ENCODE measurements at regions not wholly inside any gene's neighbourhood (a gene's known extent, or its start where the extent isn't known, plus 50 kb on each side); places are given as distances from the start of the nearest gene placed in this dataset.

GRCh38 chr22:48669986-48670716 is 1157.5 kb downstream of the BRD1 start:
- no peak for TF ChIP-seq CTCF (IDR thresholded peaks at IDR 0.05; ENCODE audit: low read depth, low read length, poor library complexity, severe bottlenecking)
- H3F3A ChIP-seq (ENCODE audit: control insufficient read depth, insufficient read depth) = no peaks in the 10 kb centered on the region
- peaks cover 21% of the 10 kb centered on the region for H3K9me3 ChIP-seq (ENCODE audit: control insufficient read depth, insufficient read depth, low read length)

GRCh38 chr22:48669226-48669625 is 1158.4 kb downstream of the BRD1 start:
- no peaks in the 10 kb centered on the region for H3K79me2 ChIP-seq (ENCODE audit: control insufficient read depth, low read length)
- H3K36me3 ChIP-seq (ENCODE audit: control insufficient read depth, low read length) = no peaks in the 10 kb centered on the region
- no peak overlapping the region for H3K4me2 ChIP-seq (ENCODE audit: low read length)
- H3K27me3 ChIP-seq (ENCODE audit: control insufficient read depth, low read length) = no peaks in the 10 kb centered on the region
- H3K4me1 ChIP-seq (ENCODE audit: control insufficient read depth, low read length) = no peaks in the 10 kb centered on the region
- peaks cover 21% of the 10 kb centered on the region for H3K9me3 ChIP-seq (ENCODE audit: control insufficient read depth, insufficient read depth, low read length)
- H3K4me3 ChIP-seq (ENCODE audit: low read length) = no peak overlapping the region
- H3F3A ChIP-seq (ENCODE audit: control insufficient read depth, insufficient read depth) = no peaks in the 10 kb centered on the region
- TF ChIP-seq EZH2phosphoT487 (IDR thresholded peaks at IDR 0.05; ENCODE audit: borderline replicate concordance, low read length) = no peak
- no peaks in the 10 kb centered on the region for H4K20me1 ChIP-seq (ENCODE audit: control insufficient read depth, insufficient read depth, low read depth, low read length)
- H3K9me2 ChIP-seq (replicated peaks; ENCODE audit: control insufficient read depth, low read length) = no peaks in the 10 kb centered on the region
- H3K27ac ChIP-seq (ENCODE audit: low read depth, low read length) = no peak overlapping the region

More at GRCh38 chr22:48669986-48670716, 1157.5 kb downstream of the BRD1 start:
- Histone ChIP-seq H3K27ac (ENCODE audit: low read depth, low read length) (no peak overlapping the region), H3K79me2 (ENCODE audit: control insufficient read depth, low read length) (no peaks in the 10 kb centered on the region), H3K4me1 (ENCODE audit: control insufficient read depth, low read length) (no peaks in the 10 kb centered on the region), H3K4me2 (ENCODE audit: low read length) (no peak overlapping the region), H3K4me3 (ENCODE audit: low read length) (no peak overlapping the region), H4K20me1 (ENCODE audit: control insufficient read depth, insufficient read depth, low read depth, low read length) (no peaks in the 10 kb centered on the region), H3K27me3 (ENCODE audit: control insufficient read depth, low read length) (no peaks in the 10 kb centered on the region), H3K9me2 (replicated peaks; ENCODE audit: control insufficient read depth, low read length) (no peaks in the 10 kb centered on the region), H3K36me3 (ENCODE audit: control insufficient read depth, low read length) (no peaks in the 10 kb centered on the region)

- no peaks in the 10 kb centered on the region for H4K20me1 ChIP-seq (ENCODE audit: control insufficient read depth, insufficient read depth, low read depth, low read length)
- no peaks in the 10 kb centered on the region for H3K9me2 ChIP-seq (replicated peaks; ENCODE audit: control insufficient read depth, low read length)
- H3K4me1 ChIP-seq (ENCODE audit: control insufficient read depth, low read length) = no peaks in the 10 kb centered on the region
- H3K4me3 ChIP-seq (ENCODE audit: low read length) = no peak overlapping the region
- H3K4me2 ChIP-seq (ENCODE audit: low read length) = no peak overlapping the region
- no peaks in the 10 kb centered on the region for H3K79me2 ChIP-seq (ENCODE audit: control insufficient read depth, low read length)
- H3F3A ChIP-seq (ENCODE audit: control insufficient read depth, insufficient read depth) = no peaks in the 10 kb centered on the region
- H3K27ac ChIP-seq (ENCODE audit: low read depth, low read length) = no peak overlapping the region
- H3K27me3 ChIP-seq (ENCODE audit: control insufficient read depth, low read length) = no peaks in the 10 kb centered on the region
- TF ChIP-seq CTCF (IDR thresholded peaks at IDR 0.05; ENCODE audit: low read depth, low read length, poor library complexity, severe bottlenecking) (no peak), EZH2phosphoT487 (IDR thresholded peaks at IDR 0.05; ENCODE audit: borderline replicate concordance, low read length) (no peak)
- peaks cover 21% of the 10 kb centered on the region; the same call in 1 of the 2 replicates for H3K9me3 ChIP-seq (ENCODE audit: control insufficient read depth, insufficient read depth, low read length)
- H3K36me3 ChIP-seq (ENCODE audit: control insufficient read depth, low read length) = no peaks in the 10 kb centered on the region
These were observed 1160.4 kb downstream of the BRD1 start for GRCh38 chr22:48667289-48667688.

- H3K9me2 ChIP-seq (replicated peaks; ENCODE audit: control insufficient read depth, low read length) = no peaks in the 10 kb centered on the region
- H3K27me3 ChIP-seq (ENCODE audit: control insufficient read depth, low read length) = no peaks in the 10 kb centered on the region
- no peak overlapping the region for H3K4me3 ChIP-seq (ENCODE audit: low read length)
- H3K4me2 ChIP-seq (ENCODE audit: low read length) = no peak overlapping the region
- no peaks in the 10 kb centered on the region for H3K36me3 ChIP-seq (ENCODE audit: control insufficient read depth, low read length)
- no peak overlapping the region for H3K27ac ChIP-seq (ENCODE audit: low read depth, low read length)
- no peaks in the 10 kb centered on the region for H3K79me2 ChIP-seq (ENCODE audit: control insufficient read depth, low read length)
- no peak for TF ChIP-seq EZH2phosphoT487 (IDR thresholded peaks at IDR 0.05; ENCODE audit: borderline replicate concordance, low read length)
- TF ChIP-seq CTCF (IDR thresholded peaks at IDR 0.05; ENCODE audit: low read depth, low read length, poor library complexity, severe bottlenecking) = no peak
- no peaks in the 10 kb centered on the region for H3K4me1 ChIP-seq (ENCODE audit: control insufficient read depth, low read length)
- peaks cover 14% of the 10 kb centered on the region; the same call in 1 of the 2 replicates for H3K9me3 ChIP-seq (ENCODE audit: control insufficient read depth, insufficient read depth, low read length)
- H3F3A ChIP-seq (ENCODE audit: control insufficient read depth, insufficient read depth) = no peaks in the 10 kb centered on the region
- no peaks in the 10 kb centered on the region for H4K20me1 ChIP-seq (ENCODE audit: control insufficient read depth, insufficient read depth, low read depth, low read length)
These were observed 1161.1 kb downstream of the BRD1 start for GRCh38 chr22:48666620-48667019.
